ENCODE measurements at regions not wholly inside any gene's neighbourhood (a gene's known extent, or its start where the extent isn't known, plus 50 kb on each side); places are given as distances from the start of the nearest gene placed in this dataset.

DNA sequence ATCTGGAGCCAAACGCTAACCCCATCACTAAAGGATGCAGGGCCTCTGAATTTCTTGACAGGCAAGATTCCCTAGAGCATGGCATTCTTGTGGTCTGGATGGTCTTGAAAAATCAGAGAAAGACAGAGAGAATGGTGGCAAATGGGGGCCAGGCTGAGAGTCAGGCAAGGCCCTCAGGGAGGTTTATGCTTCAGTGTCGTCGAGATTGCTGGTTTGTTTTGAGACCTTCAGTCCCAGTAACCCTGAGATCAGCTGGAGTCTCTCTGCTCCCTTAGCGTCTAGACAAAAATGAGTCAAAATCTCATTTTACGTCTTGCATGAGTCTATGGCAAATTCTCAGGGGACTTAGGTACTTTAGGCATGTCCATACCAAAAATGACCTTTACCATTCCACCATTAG is 539.3 kb downstream of the SOX6 start:
- no peak for DNase-seq
- Mint-ChIP-seq H3K27me3 (ENCODE audit: unreplicated experiment) (peaks cover 2% of the 10 kb centered on the region), H3K9me3 (ENCODE audit: unreplicated experiment) (no peaks in the 10 kb centered on the region), H3K36me3 (ENCODE audit: unreplicated experiment) (no peaks in the 10 kb centered on the region), H3K4me1 (ENCODE audit: low read depth, unreplicated experiment) (peaks cover 2% of the 10 kb centered on the region), H3K4me3 (ENCODE audit: unreplicated experiment) (no peak overlapping the region), H3K27ac (ENCODE audit: unreplicated experiment) (no peak overlapping the region)
- TF ChIP-seq, protein P1, sequence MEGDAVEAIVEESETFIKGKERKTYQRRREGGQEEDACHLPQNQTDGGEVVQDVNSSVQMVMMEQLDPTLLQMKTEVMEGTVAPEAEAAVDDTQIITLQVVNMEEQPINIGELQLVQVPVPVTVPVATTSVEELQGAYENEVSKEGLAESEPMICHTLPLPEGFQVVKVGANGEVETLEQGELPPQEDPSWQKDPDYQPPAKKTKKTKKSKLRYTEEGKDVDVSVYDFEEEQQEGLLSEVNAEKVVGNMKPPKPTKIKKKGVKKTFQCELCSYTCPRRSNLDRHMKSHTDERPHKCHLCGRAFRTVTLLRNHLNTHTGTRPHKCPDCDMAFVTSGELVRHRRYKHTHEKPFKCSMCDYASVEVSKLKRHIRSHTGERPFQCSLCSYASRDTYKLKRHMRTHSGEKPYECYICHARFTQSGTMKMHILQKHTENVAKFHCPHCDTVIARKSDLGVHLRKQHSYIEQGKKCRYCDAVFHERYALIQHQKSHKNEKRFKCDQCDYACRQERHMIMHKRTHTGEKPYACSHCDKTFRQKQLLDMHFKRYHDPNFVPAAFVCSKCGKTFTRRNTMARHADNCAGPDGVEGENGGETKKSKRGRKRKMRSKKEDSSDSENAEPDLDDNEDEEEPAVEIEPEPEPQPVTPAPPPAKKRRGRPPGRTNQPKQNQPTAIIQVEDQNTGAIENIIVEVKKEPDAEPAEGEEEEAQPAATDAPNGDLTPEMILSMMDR (IDR thresholded peaks at IDR 0.05; ENCODE audit: partially characterized antibody, unreplicated experiment): no peak

DNA sequence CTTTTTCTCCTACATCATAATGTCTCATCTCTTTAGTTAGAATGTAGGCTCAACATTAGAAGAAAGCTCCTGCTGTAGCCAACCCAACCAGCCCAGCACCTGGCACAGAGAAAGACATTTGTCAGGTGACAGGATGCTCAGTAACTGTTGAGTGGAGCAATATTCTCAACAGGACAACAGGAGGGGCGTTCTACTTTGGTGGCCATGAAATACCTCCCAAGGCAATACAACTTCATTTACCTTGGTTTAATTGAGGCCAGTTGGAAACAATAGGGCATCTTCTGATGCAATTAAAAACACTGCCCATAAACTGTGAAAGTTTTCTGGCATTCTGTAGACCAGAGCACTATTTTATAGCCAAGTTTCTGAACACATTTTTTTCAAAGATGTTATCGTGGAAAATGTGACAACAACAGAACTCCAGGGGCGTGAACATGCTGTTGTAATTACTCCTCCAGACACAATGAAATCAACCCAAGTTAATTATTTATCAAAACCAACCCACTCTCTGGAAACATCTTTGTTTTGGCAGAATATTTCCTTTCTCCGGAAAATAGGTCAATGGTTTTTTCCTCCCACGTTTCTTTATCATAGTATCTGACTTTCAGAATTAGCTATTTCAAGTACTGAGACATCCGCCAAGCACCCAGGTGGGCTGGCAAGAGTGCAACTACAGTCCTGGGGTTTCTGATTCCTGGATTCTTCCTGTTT is 538.1 kb downstream of the SOX6 start:
- H3K27ac Mint-ChIP-seq (ENCODE audit: unreplicated experiment): no peak overlapping the region
- no peak for DNase-seq
- no peaks in the 10 kb centered on the region for H3K9me3 Mint-ChIP-seq (ENCODE audit: unreplicated experiment)
- TF ChIP-seq, protein P1 (IDR thresholded peaks at IDR 0.05; ENCODE audit: partially characterized antibody, unreplicated experiment): no peak
- H3K36me3 Mint-ChIP-seq (ENCODE audit: unreplicated experiment): no peaks in the 10 kb centered on the region
- no peaks in the 10 kb centered on the region for H3K27me3 Mint-ChIP-seq (ENCODE audit: unreplicated experiment)
- no peak overlapping the region for H3K4me3 Mint-ChIP-seq (ENCODE audit: unreplicated experiment)
- H3K4me1 Mint-ChIP-seq (ENCODE audit: low read depth, unreplicated experiment): peaks cover 3% of the 10 kb centered on the region

- DNase-seq: peak; percentile 83
- Mint-ChIP-seq H3K36me3 (ENCODE audit: unreplicated experiment) (no peaks in the 10 kb centered on the region), H3K9me3 (ENCODE audit: unreplicated experiment) (no peaks in the 10 kb centered on the region), H3K27me3 (ENCODE audit: unreplicated experiment) (no peaks in the 10 kb centered on the region), H3K4me1 (ENCODE audit: low read depth, unreplicated experiment) (peaks cover 3% of the 10 kb centered on the region), H3K27ac (ENCODE audit: unreplicated experiment) (no peak overlapping the region), H3K4me3 (ENCODE audit: unreplicated experiment) (no peak overlapping the region)
- TF ChIP-seq, protein P1 (IDR thresholded peaks at IDR 0.05; ENCODE audit: partially characterized antibody, unreplicated experiment): peak; percentile 81
Observed at GRCh38 chr11:15819679-15820286, 536.6 kb downstream of the SOX6 start.

- no peaks in the 10 kb centered on the region for H3K36me3 Mint-ChIP-seq (ENCODE audit: unreplicated experiment)
- TF ChIP-seq, protein P1 (IDR thresholded peaks at IDR 0.05; ENCODE audit: partially characterized antibody, unreplicated experiment): no peak
Observed at GRCh38 chr11:15821451-15821850, 534.9 kb downstream of the SOX6 start.

DNA sequence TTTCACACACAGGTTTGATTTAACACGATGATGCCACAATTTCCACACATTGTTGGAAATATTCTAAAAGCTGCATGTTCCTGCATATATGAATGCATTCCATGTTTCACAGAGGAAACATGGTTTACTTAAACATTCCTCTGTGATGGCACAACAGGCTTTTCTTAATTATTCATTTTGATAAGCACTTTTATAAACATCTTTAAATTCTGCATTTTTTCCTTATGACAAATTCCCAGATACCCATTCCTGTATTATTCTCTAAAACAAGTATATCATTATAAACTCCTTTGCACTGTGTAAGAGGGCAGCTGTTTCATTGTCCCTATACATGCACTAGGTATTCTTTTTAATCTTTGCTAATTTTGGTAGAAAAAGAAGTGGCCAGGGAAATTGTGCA is 532.3 kb downstream of the SOX6 start:
- no peaks in the 10 kb centered on the region for H3K27me3 Mint-ChIP-seq (ENCODE audit: unreplicated experiment)
- no peak for DNase-seq
- H3K9me3 Mint-ChIP-seq (ENCODE audit: unreplicated experiment): peaks cover 3% of the 10 kb centered on the region
- H3K27ac Mint-ChIP-seq (ENCODE audit: unreplicated experiment): no peak overlapping the region
- H3K4me3 Mint-ChIP-seq (ENCODE audit: unreplicated experiment): no peak overlapping the region
- no peaks in the 10 kb centered on the region for H3K36me3 Mint-ChIP-seq (ENCODE audit: unreplicated experiment)
- H3K4me1 Mint-ChIP-seq (ENCODE audit: low read depth, unreplicated experiment): peaks cover 5% of the 10 kb centered on the region
- TF ChIP-seq, protein P1 (IDR thresholded peaks at IDR 0.05; ENCODE audit: partially characterized antibody, unreplicated experiment): no peak

More at GRCh38 chr11:15821451-15821850, 534.9 kb downstream of the SOX6 start:
- Mint-ChIP-seq H3K4me1 (ENCODE audit: low read depth, unreplicated experiment) (peaks cover 4% of the 10 kb centered on the region), H3K27ac (ENCODE audit: unreplicated experiment) (no peak overlapping the region), H3K27me3 (ENCODE audit: unreplicated experiment) (no peaks in the 10 kb centered on the region), H3K4me3 (ENCODE audit: unreplicated experiment) (no peak overlapping the region), H3K9me3 (ENCODE audit: unreplicated experiment) (peaks cover 3% of the 10 kb centered on the region)
- DNase-seq: no peak

All from glutamatergic neuron (in vitro differentiated cells).